HCT116 (cell line): ENCODE measurements at regions not wholly inside any gene's neighbourhood (a gene's known extent, or its start where the extent isn't known, plus 50 kb on each side); places are given as distances from the start of the nearest gene placed in this dataset.

Experiments
- ATAC-seq: fragments of 200-7000 bp; cut with Tn5 transposase; 2 replicates; pipeline ENCODE4 v1.9.1; 2020; ENCODE audit warnings: mild to moderate bottlenecking, moderate library complexity
- BruUV-seq: library from RNA; stranded (reverse); fragments of 400-500 nt; replicated peaks from 2 replicates; lab custom pipeline; 2021; lab: Mats Ljungman, UMichigan
- CTCF ChIA-PET: fragments of 300-600 bp; sonication (Branson Sonifier 250); formaldehyde crosslinking; loops from one replicate; lab custom pipeline; 2021; ENCODE audit warnings: antibody characterized with exemption; lab: Charles Lee
- POLR2A ChIA-PET: fragments of 300-600, 350-600 bp; sonication (Branson Sonifier 250); formaldehyde crosslinking; loops from one replicate; lab custom pipeline; 2021; ENCODE audit warnings: antibody characterized with exemption; lab: Charles Lee
- RAD21 ChIA-PET, 2 experiments: fragments of 300-600 bp; sonication (Branson Sonifier 250); formaldehyde crosslinking; loops; one replicate each; lab custom pipeline; 2023; ENCODE audit warnings: low total read pairs in 2 of 2; ENCODE audit not compliant: uncharacterized antibody in 2 of 2, unreplicated experiment in 2 of 2, low non-redundant PET in 1 of 2; lab: Charles Lee
- DNase-seq: peaks from one replicate; pipeline ENCODE4 v3.0.0-alpha.2; 2010; ENCODE audit warnings: low read depth, low spot score
- H2AFZ ChIP-seq: fragments of 200-600 bp; shearing (Covaris generic), sonication (generic); 2 replicates; pipeline ENCODE4 v1.6.1; 2017; ENCODE audit warnings: low read depth, mixed run types, mixed read lengths, antibody characterized with exemption, low read length; ENCODE audit not compliant: poor library complexity, severe bottlenecking
- H3K27ac ChIP-seq: 2 replicates; pipeline ENCODE4 v1.5.1; 2012; ENCODE audit warnings: low read depth, low read length
- H3K27me3 ChIP-seq: fragments of 200-600 bp; sonication (generic); 2 replicates; pipeline ENCODE4 v1.6.1; 2016; ENCODE audit warnings: mixed run types, low read length, mixed read lengths; ENCODE audit not compliant: insufficient read depth
- H3K36me3 ChIP-seq, 2 experiments: fragments of 200-500 bp in 1 of 2; fragments of 200-600 bp in 1 of 2; sonication (Bioruptor generic) in 1 of 2; sonication (generic) in 1 of 2; 2 replicates each; pipeline versions ENCODE4 v1.5.1 to v1.6.1; 2014 to 2016; ENCODE audit warnings: low read length in 2 of 2, inconsistent platforms in 1 of 2, mixed read lengths in 1 of 2, mixed run types in 1 of 2; ENCODE audit not compliant: insufficient read depth in 2 of 2, control insufficient read depth in 1 of 2
- H3K4me1 ChIP-seq, 2 experiments: fragments of 200-600 bp in 1 of 2; sonication (generic) in 1 of 2; 2 replicates each; pipeline versions ENCODE4 v1.5.1 to v1.6.1; 2012 to 2017; ENCODE audit warnings: low read length in 2 of 2, inconsistent platforms in 1 of 2, mild to moderate bottlenecking in 1 of 2, mixed read lengths in 1 of 2, mixed run types in 1 of 2, moderate library complexity in 1 of 2; ENCODE audit not compliant: insufficient read depth in 2 of 2, control insufficient read depth in 1 of 2
- H3K4me2 ChIP-seq: fragments of 200-600 bp; sonication (generic); 2 replicates; pipeline ENCODE4 v1.6.1; 2017; ENCODE audit warnings: mixed run types, low read length, mixed read lengths
- H3K4me3 ChIP-seq, 2 experiments: fragments of 200-600 bp in 1 of 2; sonication (generic) in 1 of 2; replicated peaks in 1 of 2; 2 replicates each; pipeline ENCODE4 v1.5.1; 2011 to 2016; ENCODE audit warnings: low read length in 2 of 2, control low read depth in 1 of 2, low read depth in 1 of 2, mild to moderate bottlenecking in 1 of 2, mixed read lengths in 1 of 2, mixed run types in 1 of 2
- H3K79me2 ChIP-seq: fragments of 200-600 bp; sonication (generic); 2 replicates; pipeline ENCODE4 v1.6.1; 2017; ENCODE audit warnings: mild to moderate bottlenecking, mixed run types, low read length, moderate library complexity, mixed read lengths; ENCODE audit not compliant: insufficient read depth
- H3K9ac ChIP-seq: fragments of 200-600 bp; sonication (generic); 2 replicates; pipeline ENCODE4 v1.6.1; 2016; ENCODE audit warnings: low read length, mixed read lengths
- H3K9me2 ChIP-seq: fragments of 200-600 bp; sonication (generic), shearing (Covaris generic); 2 replicates; pipeline ENCODE4 v1.6.1; 2017; ENCODE audit warnings: mixed run types, mild to moderate bottlenecking, moderate library complexity; ENCODE audit not compliant: insufficient read depth
- H3K9me3 ChIP-seq, 2 experiments: fragments of 200-500 bp in 1 of 2; fragments of 200-600 bp in 1 of 2; sonication (Bioruptor generic) in 1 of 2; sonication (generic) in 1 of 2; 2 replicates each; pipeline ENCODE4 v1.6.1; 2014 to 2017; ENCODE audit warnings: low read length in 2 of 2, mixed read lengths in 2 of 2, inconsistent platforms in 1 of 2, low read depth in 1 of 2, mild to moderate bottlenecking in 1 of 2, mixed run types in 1 of 2, moderate library complexity in 1 of 2; ENCODE audit not compliant: control insufficient read depth in 1 of 2, insufficient read depth in 1 of 2
- H4K20me1 ChIP-seq: fragments of 200-600 bp; sonication (generic), shearing (Covaris generic); 2 replicates; pipeline ENCODE4 v1.6.1; 2017; ENCODE audit warnings: mixed run types, mild to moderate bottlenecking, moderate library complexity; ENCODE audit not compliant: insufficient read depth
- EGR1 ChIP-seq: IDR thresholded peaks from 2 replicates; pipeline ENCODE4 v1.6.1; 2012; ENCODE audit warnings: low read depth
- TCF7L2 ChIP-seq: IDR thresholded peaks from 2 replicates; pipeline ENCODE4 v1.7.0; 2011; ENCODE audit warnings: borderline replicate concordance, inconsistent platforms; ENCODE audit not compliant: insufficient read depth, insufficient read length; ENCODE audit errors: extremely low read depth
- YY1 ChIP-seq: IDR thresholded peaks from 2 replicates; pipeline ENCODE4 v1.6.1; 2011; ENCODE audit warnings: low read length, low read depth, moderate library complexity, mild to moderate bottlenecking; ENCODE audit not compliant: insufficient replicate concordance; ENCODE audit errors: extremely low read depth
- intact Hi-C: fragments of 100-400 bp; cut with micrococcal nuclease; formaldehyde crosslinking; loops from 2 replicates; pipeline ENCODE4 v1.10.0; 2022

DNA sequence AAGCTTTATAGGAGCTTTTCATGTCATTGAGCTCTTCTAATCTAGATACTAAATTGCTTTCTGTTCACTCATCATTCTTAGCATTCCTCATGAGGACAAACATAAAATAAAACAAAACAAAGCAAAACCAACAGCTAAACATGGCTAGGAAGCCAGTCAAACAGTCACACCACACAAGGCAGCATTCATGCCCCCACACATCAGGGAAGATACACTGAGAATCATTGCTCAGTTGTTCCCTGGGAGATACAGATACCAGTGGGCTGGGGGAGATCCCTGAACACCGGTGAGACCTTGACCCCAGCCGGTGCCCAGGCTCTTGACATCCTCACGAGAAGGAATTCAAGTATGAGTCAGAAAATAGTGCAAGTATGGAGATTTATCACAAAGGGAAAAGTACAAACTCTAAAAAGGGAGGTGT lies 177.9 kb upstream of the ARL4C start:
- peak overlapping the region; percentile 66 for H2AFZ ChIP-seq
- H3K79me2 ChIP-seq: no peaks in the 10 kb centered on the region
- BruUV-seq: no TSS peak
- H4K20me1 ChIP-seq: no peaks in the 10 kb centered on the region
- H3K36me3 ChIP-seq: no peaks in the 10 kb centered on the region
- H3K27me3 ChIP-seq: no peaks in the 10 kb centered on the region
- no peak overlapping the region for H3K9ac ChIP-seq
- no peak overlapping the region for H3K27ac ChIP-seq
- RAD21 ChIA-PET: no interaction called here
- H3K4me1 ChIP-seq: peaks cover 28 to 64% of the 10 kb centered on the region in 2 experiments
- POLR2A ChIA-PET: interaction anchor here (0.6 kb wide), 2 partner anchors 15 to 665 kb away, joined by 3 to 5 read pairs; no protein-coding TSS in a partner anchor
- no peak for TF ChIP-seq EGR1
- TF ChIP-seq YY1: no peak
- no peak for TF ChIP-seq TCF7L2
- peak overlapping the region in 1 of 2 experiments; percentile 14; a peak in 1 of 4 replicates for H3K4me3 ChIP-seq
- intact Hi-C loops: no loop called here
- ATAC-seq (no peak), DNase-seq (no peak)
- H3K9me2 ChIP-seq: no peaks in the 10 kb centered on the region
- CTCF ChIA-PET: no interaction called here
- no peaks in the 10 kb centered on the region for H3K9me3 ChIP-seq
- peak overlapping the region; percentile 48 for H3K4me2 ChIP-seq

GRCh38 chr2:234673961-234674759 lies 177.3 kb upstream of the ARL4C start:
- no peak overlapping the region for H3K27ac ChIP-seq

More at GRCh38 chr2:234673961-234674759, 177.3 kb upstream of the ARL4C start:
- ChIA-PET POLR2A (interaction anchor here (0.6 kb wide), 1 partner anchor 15 kb away, joined by 5 read pairs; no protein-coding TSS in a partner anchor), RAD21 (interaction anchor here in 1 of 2 experiments (0.6 kb wide), 1 partner anchor 377 kb away, joined by 8 read pairs; no protein-coding TSS in a partner anchor), CTCF (no interaction called here)
- Histone ChIP-seq H3K79me2 (no peaks in the 10 kb centered on the region), H3K9ac (no peak overlapping the region), H3K9me3 (no peaks in the 10 kb centered on the region), H4K20me1 (no peaks in the 10 kb centered on the region), H3K4me1 (peaks cover 23 to 61% of the 10 kb centered on the region in 2 experiments), H3K27me3 (no peaks in the 10 kb centered on the region), H3K9me2 (no peaks in the 10 kb centered on the region), H3K4me2 (peak overlapping the region; percentile 48), H3K4me3 (no peak overlapping the region), H3K36me3 (no peaks in the 10 kb centered on the region), H2AFZ (peak overlapping the region; percentile 66)
- no peak for TF ChIP-seq YY1
- intact Hi-C loops: no loop called here
- ATAC-seq (no peak), DNase-seq (no peak)
- no TSS peak for BruUV-seq
